Stimulated activated CD4-positive, alpha-beta T cell treated with anti-CD3 and anti-CD28 coated beads, TNF-alpha, amount 100 ng/mL, for 48 hours (primary cell): ENCODE measurements at regions not wholly inside any gene's neighbourhood (a gene's known extent, or its start where the extent isn't known, plus 50 kb on each side); places are given as distances from the start of the nearest gene placed in this dataset.
A peak's percentile ranks its signal among the peaks of the same experiment; 100 is the strongest.

Source experiments
- DNase-seq, 3 donors: peaks; one replicate each; pipeline ENCODE4 v3.0.0-alpha.2; 2020; ENCODE audit warnings: low read depth in 3 of 3

DNA sequence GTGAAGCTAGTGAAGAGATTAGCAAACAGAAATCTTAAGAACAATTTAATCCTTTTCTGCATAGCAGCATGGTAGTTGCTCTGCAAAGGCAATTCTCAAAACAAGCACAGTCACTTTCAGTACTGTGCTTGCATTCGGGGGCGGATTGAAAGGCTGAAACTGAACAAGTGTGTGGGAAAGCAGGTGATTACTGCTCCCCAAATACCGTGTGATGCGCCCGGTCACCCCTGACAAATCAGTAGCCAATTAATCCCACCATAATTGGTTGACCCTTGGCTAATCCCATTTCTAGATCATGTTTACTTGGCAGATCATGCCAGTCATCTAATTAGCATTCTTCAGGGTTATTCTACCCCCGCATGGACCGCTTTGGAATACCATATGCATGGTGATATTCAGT lies 76.5 kb upstream of the ADRB1 start:
- DNase-seq, result no peak

DNA sequence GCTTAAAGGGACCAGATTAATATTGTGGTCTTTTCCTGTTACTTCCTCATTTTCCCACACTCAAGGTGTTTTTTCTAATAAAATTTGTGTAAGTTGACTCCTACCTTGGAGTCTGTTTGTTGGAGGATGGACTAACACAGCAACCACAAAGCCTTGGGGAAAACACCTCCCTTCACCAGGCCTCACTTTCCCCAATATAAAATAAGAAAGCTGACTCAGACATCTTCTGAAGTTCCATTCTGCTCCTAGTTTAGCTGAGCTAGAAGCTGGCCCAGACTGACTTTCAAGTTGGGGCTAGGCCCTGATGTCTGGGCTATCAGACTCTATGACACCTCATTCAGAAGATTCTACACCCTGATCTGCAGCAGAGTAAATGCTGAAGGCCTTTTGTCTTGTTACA lies 73.0 kb upstream of the ADRB1 start:
- no peak for DNase-seq

DNA sequence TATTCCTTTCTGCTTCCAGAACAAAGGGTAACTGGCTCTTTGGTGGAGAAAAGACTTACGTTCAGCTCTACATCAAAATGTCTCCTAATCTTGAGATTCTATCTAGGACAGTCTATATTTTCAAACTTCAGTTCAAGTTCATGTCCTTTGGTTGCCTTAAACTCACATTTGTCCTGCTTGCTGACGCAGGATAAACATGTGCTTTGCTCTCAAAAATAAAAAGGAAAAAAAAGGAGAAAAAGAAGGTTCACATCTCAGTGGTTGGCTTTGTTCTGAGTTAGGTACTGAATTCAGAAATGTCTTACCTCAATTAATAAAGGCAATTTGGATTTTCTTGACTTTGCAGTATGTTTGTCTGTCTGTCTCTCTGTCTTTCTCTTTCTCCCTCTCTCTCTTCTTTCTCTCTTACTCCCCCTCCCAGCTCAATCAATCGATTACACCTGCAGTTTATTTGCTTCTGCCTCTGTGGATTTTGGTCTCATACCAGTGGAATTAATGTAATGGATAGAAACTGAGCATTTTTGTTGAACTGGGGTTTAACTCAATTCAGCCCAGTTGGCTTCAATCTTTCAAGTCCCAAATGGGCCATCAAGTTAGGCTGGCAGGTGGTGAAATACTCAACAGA lies 72.2 kb upstream of the ADRB1 start:
- DNase-seq, result no peak

DNA sequence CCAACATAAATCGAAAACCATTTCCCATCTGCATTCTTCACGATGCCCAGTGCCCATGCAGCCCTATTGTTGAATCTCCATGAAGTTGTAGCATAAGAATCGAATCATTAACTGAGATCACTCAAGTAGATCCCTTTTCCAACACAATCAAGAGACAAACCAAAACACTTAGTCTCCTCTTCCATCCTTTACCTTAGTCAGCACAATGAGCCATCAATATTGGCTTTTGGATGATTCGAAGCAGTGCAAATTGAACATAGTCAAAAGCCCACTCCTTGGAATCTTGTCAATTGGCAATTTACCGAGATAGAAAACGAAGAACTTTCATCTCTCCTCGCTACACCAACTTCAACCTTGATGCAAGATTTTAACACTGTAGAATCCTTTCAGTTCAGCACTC lies 66.5 kb upstream of the ADRB1 start:
- DNase-seq, result no peak

DNA sequence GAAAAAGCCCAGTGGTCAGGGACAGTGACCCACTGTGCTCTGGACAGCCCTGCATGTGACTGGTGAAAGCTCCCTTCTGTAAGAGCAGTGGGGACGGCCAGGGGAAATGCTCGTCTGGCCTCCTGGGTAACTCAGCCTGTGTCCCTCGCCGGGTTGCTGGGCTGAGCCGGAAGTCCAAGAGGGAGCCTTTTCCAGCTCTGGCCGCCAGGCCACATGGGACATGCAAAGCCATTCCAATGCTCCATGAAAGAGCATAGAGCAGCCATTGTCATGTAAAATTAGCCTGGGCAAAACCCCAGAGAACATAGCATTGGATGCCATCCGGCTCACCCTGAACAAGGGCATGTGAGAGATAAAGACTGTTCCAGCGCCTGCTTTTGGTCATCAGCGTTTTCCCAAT lies 64.9 kb upstream of the ADRB1 start:
- no peak for DNase-seq

DNA sequence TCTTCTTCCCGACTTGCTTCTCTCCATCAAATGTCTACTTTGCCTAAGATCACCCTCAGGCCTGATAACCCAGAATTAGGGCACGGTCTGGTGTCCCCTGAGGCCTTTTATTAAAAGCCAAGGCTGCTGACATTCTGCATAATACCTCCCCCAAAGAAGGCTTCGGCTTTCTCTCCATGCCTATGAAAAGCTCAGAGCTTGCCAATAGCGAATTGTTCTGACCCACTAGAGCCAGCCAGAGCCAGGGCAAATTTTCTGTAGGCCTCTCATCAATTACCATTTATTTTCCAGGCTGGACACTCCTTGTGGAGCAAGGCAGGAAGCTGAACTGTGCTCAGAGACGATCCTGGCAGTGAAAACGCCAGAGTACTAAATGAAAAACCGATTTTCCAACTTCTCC lies 64.3 kb upstream of the ADRB1 start:
- DNase-seq, result no peak

DNA sequence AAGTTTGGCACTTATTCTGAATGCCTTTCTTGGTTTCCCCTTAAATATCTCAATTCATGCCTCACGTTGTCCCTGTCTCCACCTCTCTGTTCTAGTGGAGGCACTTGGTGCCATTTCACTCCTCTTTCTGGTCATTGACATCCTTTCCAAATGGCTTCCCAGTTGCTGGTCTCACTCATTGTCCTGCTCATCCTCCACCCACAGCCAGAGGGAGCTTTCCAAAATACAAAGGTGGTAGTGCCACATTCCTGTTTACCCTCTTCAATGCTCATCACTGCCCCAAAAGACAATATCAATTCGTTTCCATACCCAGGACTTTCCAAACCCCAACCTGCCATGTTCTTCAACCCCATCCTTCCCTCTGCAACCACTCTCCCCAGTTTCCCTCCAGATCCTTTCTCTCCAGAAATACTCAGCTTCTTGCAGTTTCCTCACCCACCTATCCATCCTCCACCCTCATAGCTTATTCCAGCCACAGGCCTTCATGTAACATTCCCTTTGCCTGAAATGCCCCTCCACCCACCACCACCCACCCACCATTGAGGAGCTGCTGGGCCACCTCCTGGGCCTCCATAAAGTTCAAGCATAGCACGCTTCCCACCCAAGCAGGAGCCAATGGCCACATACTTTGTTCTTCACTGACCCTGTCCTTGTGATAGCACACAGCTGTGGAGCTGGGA lies 63.1 kb upstream of the ADRB1 start:
- DNase-seq, result no peak

DNA sequence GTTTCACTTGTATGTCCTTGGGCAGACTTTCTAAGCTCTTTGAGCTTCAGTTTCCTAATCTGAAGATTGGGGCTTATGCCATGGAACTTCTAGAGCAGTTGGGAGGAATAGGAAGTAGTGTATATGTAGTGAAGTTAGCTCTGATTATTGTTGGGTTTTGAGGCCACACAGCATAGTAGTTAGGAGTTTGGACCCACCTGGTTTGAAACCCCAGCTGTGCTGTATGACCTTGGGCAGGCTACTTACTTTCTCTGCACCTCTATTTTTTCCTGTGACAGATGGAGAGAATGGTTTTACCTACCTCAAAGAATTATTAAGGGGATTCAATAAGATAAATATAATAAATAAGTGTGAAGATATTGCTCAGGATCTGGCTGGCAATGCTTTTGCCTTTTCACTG lies 61.4 kb upstream of the ADRB1 start:
- DNase-seq, result no peak

DNA sequence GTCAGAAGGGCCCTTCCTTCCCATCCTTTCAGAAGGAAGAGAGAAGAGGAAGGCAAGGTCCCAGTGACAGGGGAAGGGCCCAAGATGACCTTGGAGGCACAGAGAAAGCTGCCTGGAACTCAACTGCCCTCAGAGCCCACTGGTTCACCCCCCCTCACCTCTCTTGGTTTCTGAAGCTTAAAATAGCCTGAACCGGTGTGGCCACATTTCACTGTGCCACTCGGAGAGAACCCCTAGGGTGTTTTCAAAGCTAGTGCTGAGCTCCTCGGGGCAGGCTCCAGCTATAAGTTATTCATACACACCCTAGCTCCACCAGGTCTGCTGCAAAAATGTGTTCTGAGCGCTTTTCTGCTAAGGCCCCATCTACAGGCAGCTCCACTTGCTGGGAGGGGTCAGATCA lies 60.9 kb upstream of the ADRB1 start:
- no peak for DNase-seq

DNA sequence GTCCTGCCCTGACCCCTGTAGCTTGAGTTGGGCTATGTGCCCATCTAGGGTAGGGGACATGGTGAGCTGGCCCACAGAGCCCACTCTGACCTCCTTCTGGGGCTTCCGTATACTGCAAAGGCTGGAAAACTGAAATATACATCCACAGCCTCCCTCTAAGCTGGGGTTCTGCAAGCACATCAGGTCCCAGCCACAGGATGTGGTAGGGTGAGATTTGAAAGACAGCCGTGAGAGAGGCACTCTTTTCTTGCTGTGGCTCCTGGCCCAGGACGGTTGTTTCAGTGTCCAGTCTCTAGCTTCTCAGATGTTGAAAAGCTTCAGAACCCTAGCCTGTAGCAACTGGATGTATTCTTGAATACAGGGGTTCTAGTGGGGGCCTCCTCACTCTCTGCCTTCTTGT lies 60.1 kb upstream of the ADRB1 start:
- no peak for DNase-seq

DNA sequence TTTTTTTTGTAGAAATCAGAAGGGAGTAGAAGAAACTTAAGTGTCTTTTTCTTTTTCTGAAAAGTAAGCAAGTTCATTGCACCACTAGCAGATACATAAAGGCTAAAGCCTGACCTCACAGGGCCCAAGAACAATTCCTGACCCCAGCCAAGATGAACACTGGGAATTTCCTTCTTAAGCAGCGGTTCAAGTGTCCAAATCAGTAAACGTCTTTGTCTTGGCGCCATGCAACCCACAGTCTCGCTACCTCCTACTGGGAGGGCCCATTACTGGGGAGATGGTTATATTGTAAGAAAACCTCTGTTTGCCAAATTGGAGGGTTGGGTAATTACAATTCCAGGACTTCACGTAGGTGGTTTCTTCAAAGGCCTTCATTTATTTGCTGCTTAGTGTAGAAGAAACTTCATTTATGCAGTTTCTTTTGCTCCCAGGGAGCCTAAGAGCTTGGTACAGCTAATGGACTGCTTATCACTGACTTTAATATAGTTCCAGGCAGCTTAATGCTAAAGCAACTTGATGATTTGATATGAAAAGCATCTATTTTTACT lies 58.3 kb upstream of the ADRB1 start:
- DNase-seq, result no peak

DNA sequence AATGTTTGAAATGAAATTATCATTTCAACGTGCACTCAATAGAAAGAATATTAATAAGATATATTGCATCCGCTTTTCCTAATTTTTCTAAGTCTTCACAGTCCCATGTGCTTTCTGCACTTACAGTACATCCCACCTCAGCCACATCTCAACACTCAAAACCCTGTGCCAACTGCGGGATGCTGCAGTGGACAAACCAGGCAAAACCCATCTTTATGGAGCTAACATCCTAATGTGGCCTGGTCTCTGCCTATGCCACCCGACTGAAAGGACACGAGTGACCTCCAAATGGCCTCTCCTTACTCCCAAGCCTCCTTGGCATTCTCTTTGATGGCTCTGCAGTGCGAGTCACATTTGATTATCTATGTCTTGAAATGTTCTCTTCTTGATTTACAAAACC lies 57.4 kb upstream of the ADRB1 start:
- DNase-seq, result no peak

DNA sequence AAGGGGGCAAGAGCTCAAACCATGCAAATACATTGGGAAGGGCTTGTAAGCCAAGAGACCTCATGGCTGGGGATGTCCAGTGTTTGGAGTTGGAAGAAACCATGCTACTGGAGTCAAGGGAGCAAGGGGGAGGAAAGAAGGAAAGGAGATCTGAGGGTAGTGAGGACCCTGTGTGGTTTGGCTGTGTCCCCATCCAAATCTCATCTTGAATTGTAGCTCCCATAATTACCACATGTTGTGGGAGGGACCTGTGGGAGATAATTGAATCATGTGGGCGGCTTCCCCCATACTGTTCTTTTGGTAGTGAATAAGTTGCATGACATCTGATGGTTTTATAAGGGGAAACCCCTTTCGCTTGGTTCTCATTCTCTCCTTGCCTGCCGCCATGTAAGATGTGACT lies 56.5 kb upstream of the ADRB1 start:
- DNase-seq, result no peak

DNA sequence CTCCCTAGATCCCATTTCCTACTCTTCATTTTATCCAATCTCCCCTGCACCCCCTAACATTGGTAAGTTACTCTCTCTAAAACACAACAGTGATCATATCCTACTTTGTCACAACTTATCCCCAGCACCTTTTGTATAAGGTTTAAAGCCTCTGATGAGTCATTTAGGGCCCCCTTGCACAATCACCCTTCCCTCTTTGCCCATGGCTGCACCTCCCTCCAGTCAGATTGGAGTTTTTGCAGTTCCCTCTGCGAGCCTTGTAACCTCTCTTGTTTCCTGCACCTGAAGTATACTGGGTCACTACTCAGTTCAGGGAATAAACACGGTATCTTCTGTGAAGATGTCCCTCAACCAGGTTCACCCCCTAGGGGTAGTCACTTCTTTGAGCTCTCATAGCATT lies 55.9 kb upstream of the ADRB1 start:
- no peak for DNase-seq

DNA sequence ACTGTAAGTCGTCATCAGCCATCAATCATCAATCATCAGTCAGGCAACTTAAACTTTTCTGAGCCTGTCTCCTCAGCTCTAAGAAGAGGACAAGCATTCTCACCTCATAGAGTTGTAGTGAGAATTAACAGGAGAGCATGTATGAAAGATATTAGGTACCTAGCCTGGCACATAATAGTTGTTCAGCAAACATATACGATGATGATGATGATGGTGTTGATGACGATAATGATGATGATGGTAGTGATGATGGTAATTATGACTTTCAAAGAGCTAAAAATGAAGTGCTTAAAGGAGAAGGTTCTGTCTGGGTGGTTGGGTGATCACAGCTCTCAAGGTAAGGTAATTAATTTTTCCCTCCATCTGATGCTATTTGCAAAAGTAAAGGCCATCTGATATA lies 55.1 kb upstream of the ADRB1 start:
- DNase-seq, result no peak

DNA sequence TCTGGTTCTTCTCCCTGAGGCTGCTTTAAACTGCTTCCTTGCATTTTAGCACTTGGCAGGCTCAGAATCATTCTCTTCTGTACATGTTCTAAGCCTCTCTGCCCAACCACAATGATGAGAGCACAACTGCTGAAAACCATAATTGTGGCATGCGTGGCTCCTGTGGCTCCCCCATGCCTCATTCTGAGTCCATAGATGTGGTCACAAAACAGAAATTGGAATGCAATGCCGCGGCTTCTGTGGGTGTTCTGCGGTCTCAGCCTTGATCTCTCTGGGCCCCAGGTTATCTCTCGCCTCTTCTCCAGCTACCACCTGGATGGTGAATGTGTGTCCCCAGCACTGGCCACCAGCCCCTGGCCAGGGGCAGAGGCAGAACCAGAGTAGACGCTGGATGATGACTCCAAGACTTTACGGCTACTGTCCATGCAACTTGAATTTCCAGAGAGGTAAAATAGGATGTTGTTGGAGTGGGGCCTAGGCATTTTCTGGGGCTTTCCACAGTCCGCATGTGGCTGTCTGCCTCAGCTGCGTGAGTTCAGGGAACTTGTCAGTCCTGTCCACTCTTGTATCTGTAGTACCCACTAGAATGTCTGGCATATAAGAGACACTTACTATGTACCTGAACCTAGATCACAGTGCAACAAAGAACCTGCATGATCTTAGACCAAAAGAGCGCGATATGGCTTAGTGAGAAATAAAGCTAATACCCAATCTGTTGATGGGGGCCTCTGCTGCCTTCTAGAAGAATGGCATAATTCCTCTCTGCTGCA lies 52.4 kb upstream of the ADRB1 start:
- peak; percentile 8 to 23 (median 20) for DNase-seq

DNA sequence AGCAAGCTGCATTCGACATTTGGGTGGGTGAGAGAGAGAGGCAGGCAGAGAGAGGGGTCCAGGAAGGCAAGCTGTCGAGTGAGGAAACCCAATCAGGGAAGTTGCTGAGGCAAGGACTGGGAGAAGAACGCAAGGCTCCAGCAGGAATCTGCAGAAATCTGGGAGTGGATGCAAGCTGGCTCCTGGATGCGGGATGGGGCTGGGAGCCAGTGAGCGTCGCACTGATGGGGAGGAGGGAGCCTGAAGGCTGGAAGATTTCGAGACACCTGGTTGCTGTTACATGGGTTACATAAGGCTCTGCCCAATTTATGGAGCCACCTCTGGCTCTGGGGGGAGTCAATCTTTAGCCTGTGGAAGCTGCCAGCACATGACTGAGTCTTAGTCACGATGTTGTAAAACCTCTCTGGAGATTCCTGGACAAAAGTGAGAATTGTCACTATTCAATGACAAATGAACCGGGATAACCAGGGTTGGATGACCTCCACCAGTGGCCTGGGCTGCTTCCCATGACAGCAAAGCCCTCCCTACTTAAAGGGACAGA lies 51.1 kb upstream of the ADRB1 start:
- DNase-seq, result no peak

DNA sequence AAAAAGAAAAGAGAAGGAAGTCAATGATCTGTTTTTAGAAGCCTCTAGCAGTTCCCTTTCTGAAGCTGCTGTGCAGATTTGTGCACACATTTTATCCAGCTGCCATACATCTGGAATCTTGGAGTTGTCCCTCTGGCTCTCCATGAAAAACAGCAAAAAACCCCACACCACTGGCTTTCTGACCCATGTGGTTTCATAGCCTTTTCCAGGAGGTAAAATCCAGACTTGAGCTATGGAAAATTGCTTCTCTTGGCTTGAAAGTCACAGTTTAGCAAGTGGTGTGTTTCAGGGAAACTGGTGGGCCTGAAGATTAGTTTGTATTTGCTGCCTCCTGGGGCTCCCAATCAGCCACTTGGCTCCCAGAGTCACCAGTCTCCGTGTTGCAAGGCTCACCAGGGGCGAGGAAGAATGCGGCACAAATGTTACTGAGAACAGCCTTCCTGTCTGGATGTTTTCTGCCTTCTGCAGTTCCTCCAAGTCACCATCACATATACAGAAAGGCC lies 50.1 kb upstream of the ADRB1 start:
- DNase-seq, result no peak
